ENCODE measurements at regions not wholly inside any gene's neighbourhood (a gene's known extent, or its start where the extent isn't known, plus 50 kb on each side); places are given as distances from the start of the nearest gene placed in this dataset.
"Not testable (repeated sequence)": the region's sequence is repeated elsewhere in the genome, so short reads cannot be mapped to it uniquely, and the experiment has no call there.

DNA sequence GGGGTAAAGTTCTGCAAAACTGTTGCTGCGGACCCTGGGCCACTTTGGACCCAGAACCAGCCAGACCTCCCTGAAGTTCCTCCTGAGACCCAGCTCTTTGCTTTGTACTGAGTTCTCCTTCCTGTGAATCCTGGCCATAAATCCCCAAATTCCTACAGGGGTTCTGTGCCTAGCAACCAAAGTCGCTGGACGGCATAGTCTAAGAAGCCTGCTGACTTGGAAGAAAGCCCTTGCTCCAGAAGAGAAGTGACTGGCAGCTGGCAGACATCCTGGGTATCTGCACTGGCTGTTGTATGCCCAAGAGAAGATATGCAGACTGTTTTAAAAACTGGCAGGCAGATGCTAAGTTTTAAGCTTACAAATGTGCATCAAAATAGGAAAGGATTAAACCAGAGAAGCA lies 99.9 kb upstream of the SLC24A4 start:
- 75% methylated on average over 3 of the region's 3 CpGs for WGBS (ENCODE audit: insufficient coverage, low coverage, low lambda C conversion rate, missing lambda C conversion rate)
- TF ChIP-seq, protein P1, sequence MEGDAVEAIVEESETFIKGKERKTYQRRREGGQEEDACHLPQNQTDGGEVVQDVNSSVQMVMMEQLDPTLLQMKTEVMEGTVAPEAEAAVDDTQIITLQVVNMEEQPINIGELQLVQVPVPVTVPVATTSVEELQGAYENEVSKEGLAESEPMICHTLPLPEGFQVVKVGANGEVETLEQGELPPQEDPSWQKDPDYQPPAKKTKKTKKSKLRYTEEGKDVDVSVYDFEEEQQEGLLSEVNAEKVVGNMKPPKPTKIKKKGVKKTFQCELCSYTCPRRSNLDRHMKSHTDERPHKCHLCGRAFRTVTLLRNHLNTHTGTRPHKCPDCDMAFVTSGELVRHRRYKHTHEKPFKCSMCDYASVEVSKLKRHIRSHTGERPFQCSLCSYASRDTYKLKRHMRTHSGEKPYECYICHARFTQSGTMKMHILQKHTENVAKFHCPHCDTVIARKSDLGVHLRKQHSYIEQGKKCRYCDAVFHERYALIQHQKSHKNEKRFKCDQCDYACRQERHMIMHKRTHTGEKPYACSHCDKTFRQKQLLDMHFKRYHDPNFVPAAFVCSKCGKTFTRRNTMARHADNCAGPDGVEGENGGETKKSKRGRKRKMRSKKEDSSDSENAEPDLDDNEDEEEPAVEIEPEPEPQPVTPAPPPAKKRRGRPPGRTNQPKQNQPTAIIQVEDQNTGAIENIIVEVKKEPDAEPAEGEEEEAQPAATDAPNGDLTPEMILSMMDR (IDR thresholded peaks at IDR 0.05): no peak
- TF ChIP-seq POLR2A (IDR thresholded peaks at IDR 0.05): no peak
- ATAC-seq: no peak
- intact Hi-C loops (cut with DNase I): no loop called here
- Histone ChIP-seq H3K27ac (no peak overlapping the region), H3K9me3 (no peaks in the 10 kb centered on the region), H3K36me3 (no peaks in the 10 kb centered on the region), H3K4me1 (no peaks in the 10 kb centered on the region), H3K4me3 (no peak overlapping the region), H3K27me3 (no peaks in the 10 kb centered on the region)
- DNase-seq: no peak

DNA sequence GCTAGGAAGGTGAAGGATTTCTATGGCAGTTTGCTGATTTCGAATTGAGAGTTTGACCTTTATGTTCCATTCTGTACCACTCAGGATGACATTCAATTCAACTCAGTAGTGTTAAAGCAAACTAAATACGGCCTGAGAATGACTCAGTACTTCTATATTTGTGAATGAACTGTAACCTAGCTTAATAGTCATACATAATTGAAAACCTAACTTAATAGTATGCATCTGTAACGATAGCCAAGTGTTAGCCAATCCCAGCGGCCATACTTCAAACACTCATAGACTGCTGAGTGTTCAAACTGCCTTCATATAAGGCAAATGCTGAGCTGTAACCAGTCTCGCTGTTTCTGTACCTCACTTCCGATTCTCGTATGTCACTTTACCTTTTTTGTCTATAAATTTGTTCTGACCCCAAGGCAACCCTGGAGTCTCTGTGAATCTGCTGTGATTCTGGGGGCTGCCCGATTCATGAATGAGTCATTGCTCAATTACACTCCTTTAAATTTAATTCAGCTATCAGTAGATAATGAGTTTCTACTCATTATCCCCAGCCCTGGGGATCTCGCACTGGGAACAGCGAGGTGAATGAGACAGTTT lies 98.5 kb upstream of the SLC24A4 start:
- Histone ChIP-seq H3K27ac (no peak overlapping the region), H3K4me1 (no peaks in the 10 kb centered on the region), H3K36me3 (no peaks in the 10 kb centered on the region), H3K4me3 (no peak overlapping the region), H3K9me3 (no peaks in the 10 kb centered on the region), H3K27me3 (no peaks in the 10 kb centered on the region)
- ATAC-seq (no peak), DNase-seq (no peak)
- TF ChIP-seq, protein P1 (IDR thresholded peaks at IDR 0.05): no peak
- TF ChIP-seq POLR2A (IDR thresholded peaks at IDR 0.05): no peak
- WGBS (ENCODE audit: insufficient coverage, low coverage, low lambda C conversion rate, missing lambda C conversion rate): 67% methylated on average over 10 of the region's 10 CpGs
- intact Hi-C loops (cut with DNase I): no loop called here

DNA sequence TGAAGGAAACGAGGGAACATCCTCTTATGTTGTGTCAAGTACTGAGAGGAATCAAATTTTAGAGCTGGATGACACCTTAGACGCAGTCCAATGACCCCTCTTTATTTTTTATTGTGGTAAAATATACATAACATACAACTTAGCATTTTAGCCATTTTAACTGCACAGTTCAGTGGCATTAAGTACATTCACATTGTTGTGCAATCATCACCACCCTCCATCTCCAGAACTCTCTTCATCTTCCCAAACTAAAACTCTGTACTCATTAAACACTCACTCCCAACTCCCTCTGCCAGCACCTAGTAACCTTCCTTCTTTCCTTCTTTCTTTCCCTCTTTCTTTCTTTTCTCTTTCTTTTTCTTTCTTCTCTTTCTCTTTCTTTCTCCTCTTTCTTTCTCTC lies 97.2 kb upstream of the SLC24A4 start:
- intact Hi-C loops (cut with DNase I): no loop called here
- TF ChIP-seq, protein P1 (IDR thresholded peaks at IDR 0.05): no peak
- no peak for TF ChIP-seq POLR2A (IDR thresholded peaks at IDR 0.05)
- ATAC-seq: no peak
- Histone ChIP-seq H3K4me3 (no peak overlapping the region), H3K4me1 (no peaks in the 10 kb centered on the region), H3K36me3 (no peaks in the 10 kb centered on the region), H3K9me3 (no peaks in the 10 kb centered on the region), H3K27ac (no peak overlapping the region), H3K27me3 (no peaks in the 10 kb centered on the region)
- DNase-seq: no peak
- 18% methylated on average over 2 of the region's 2 CpGs for WGBS (ENCODE audit: insufficient coverage, low coverage, low lambda C conversion rate, missing lambda C conversion rate)

DNA sequence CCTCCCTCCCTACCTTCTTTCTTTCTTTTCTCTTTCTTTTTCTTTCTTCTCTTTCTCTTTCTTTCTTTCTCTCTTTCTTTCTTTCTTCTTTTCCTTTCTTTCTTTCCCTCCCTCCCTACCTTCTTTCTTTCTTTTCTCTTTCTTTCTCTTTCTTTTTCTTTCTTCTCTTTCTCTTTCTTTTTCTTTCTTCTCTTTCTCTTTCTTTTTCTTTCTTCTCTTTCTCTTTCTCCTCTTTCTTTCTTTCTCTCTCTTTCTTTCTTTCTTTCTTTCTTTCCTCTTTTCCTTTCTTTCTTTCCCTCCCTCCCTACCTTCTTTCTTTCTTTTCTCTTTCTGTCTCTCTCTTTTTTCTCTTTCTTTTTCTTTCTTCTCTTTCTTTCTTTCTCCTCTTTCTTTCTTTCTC lies 96.8 kb upstream of the SLC24A4 start:
- not testable (repeated sequence) for DNase-seq, ATAC-seq

DNA sequence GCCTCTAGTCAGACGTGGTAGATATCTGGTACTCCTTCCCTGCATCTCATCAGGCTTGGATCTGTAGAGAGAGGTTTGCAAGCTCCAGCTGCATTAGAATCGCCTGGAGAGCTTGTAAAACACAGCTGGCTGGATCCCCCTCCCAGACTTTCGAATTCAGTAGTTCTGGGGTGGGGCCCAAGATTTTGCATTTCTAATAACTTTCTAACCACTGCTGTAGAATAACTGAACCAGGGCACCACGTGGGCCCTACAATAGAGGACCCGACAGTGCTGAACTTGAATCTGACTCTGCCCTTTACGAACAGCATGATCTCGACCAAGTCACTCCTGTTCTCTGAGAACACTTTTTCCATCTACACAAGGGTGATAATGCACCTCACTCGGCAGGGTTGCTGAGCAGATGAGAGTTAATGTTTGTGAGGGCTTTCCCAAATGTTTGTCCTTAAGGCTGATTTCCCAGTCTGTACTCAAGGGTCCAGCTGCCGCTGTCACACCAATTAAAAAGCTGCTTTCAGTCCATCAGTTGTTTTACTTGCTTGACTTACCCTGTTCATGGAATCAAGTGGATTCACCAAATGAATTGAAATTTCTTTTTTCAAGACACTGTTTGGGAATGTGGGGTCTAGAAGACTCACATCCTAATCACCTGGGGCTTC lies 86.6 kb upstream of the SLC24A4 start:
- Histone ChIP-seq H3K9me3 (no peaks in the 10 kb centered on the region), H3K4me1 (no peaks in the 10 kb centered on the region), H3K36me3 (no peaks in the 10 kb centered on the region), H3K4me3 (no peak overlapping the region), H3K27me3 (no peaks in the 10 kb centered on the region), H3K27ac (no peak overlapping the region)
- WGBS (ENCODE audit: insufficient coverage, low coverage, low lambda C conversion rate, missing lambda C conversion rate): 70% methylated on average over 7 of the region's 9 CpGs
- intact Hi-C loops (cut with DNase I): no loop called here
- DNase-seq (no peak), ATAC-seq (no peak)
- TF ChIP-seq, protein P1 (IDR thresholded peaks at IDR 0.05): no peak
- no peak for TF ChIP-seq POLR2A (IDR thresholded peaks at IDR 0.05)

More for the DNA sequence above, 96.8 kb upstream of the SLC24A4 start:
- H3K4me3 ChIP-seq; H3K27me3 ChIP-seq; H3K9me3 ChIP-seq; H3K4me1 ChIP-seq; H3K27ac ChIP-seq; H3K36me3 ChIP-seq; intact Hi-C loops (cut with DNase I): not testable (repeated sequence)
